Activated CD8-positive, alpha-beta T cell treated with anti-CD3 and anti-CD28 coated beads, Interleukin-2, amount 10 ng/mL, durations not matched to agents 7 days and 5 days (primary cell): ENCODE measurements at regions not wholly inside any gene's neighbourhood (a gene's known extent, or its start where the extent isn't known, plus 50 kb on each side); places are given as distances from the start of the nearest gene placed in this dataset.

Source experiments
- ATAC-seq: fragments of 150-1000 bp; cut with Tn5 transposase; one replicate; pipeline ENCODE4 v1.10.0; 2021; ENCODE audit warnings: moderate library complexity
- CTCF ChIA-PET: fragments of 350-600 bp; sonication (Branson Sonifier 250); formaldehyde crosslinking; loops from one replicate; lab custom pipeline; 2021; ENCODE audit warnings: antibody characterized with exemption; lab: Charles Lee
- POLR2A ChIA-PET: fragments of 350-600 bp; sonication (Branson Sonifier 250); formaldehyde crosslinking; loops from one replicate; lab custom pipeline; 2021; ENCODE audit warnings: antibody characterized with exemption; lab: Charles Lee
- DNase-seq: peaks from one replicate; pipeline ENCODE4 v3.0.0-alpha.2; 2020
- H3K27ac Mint-ChIP-seq: one replicate; pipeline ENCODE4 v1.8.0; 2021; ENCODE audit warnings: mild to moderate bottlenecking, mixed read lengths
- H3K27me3 Mint-ChIP-seq: one replicate; pipeline ENCODE4 v1.8.0; 2021; ENCODE audit warnings: low read depth, mixed read lengths
- H3K36me3 Mint-ChIP-seq: one replicate; pipeline ENCODE4 v1.8.0; 2021; ENCODE audit warnings: low read depth, mixed read lengths
- H3K4me1 Mint-ChIP-seq: one replicate; pipeline ENCODE4 v1.8.0; 2021; ENCODE audit warnings: low read depth, mixed read lengths
- H3K4me3 Mint-ChIP-seq: one replicate; pipeline ENCODE4 v1.8.0; 2021; ENCODE audit warnings: mild to moderate bottlenecking, mixed read lengths
- H3K9me3 Mint-ChIP-seq: one replicate; pipeline ENCODE4 v1.8.0; 2022; ENCODE audit warnings: mixed read lengths; ENCODE audit not compliant: insufficient read depth

- no peak overlapping the region for H3K4me3 Mint-ChIP-seq
- ATAC-seq (no peak), DNase-seq (no peak)
- no peaks in the 10 kb centered on the region for H3K27me3 Mint-ChIP-seq
- H3K4me1 Mint-ChIP-seq = no peaks in the 10 kb centered on the region
- ChIA-PET POLR2A (no interaction called here), CTCF (no interaction called here)
- H3K9me3 Mint-ChIP-seq = peaks cover 17% of the 10 kb centered on the region
- H3K36me3 Mint-ChIP-seq = no peaks in the 10 kb centered on the region
- H3K27ac Mint-ChIP-seq = no peak overlapping the region
These were observed 1478.2 kb upstream of the MIR17HG start for GRCh38 chr13:89869312-89869711.

- no peaks in the 10 kb centered on the region for H3K36me3 Mint-ChIP-seq
- ATAC-seq (no peak), DNase-seq (no peak)
- no peaks in the 10 kb centered on the region for H3K27me3 Mint-ChIP-seq
- CTCF ChIA-PET = no interaction called here
- peaks cover 4% of the 10 kb centered on the region for H3K9me3 Mint-ChIP-seq
- H3K4me1 Mint-ChIP-seq = no peaks in the 10 kb centered on the region
- H3K4me3 Mint-ChIP-seq = no peak overlapping the region
- POLR2A ChIA-PET = no interaction called here
- no peak overlapping the region for H3K27ac Mint-ChIP-seq
These were observed 1468.6 kb upstream of the MIR17HG start for GRCh38 chr13:89878904-89879303.

- ChIA-PET POLR2A (no interaction called here), CTCF (no interaction called here)
- no peaks in the 10 kb centered on the region for H3K4me1 Mint-ChIP-seq
- ATAC-seq = no peak
- no peak for DNase-seq
- H3K4me3 Mint-ChIP-seq = no peak overlapping the region
- H3K27ac Mint-ChIP-seq = no peak overlapping the region
- H3K36me3 Mint-ChIP-seq = no peaks in the 10 kb centered on the region
- H3K9me3 Mint-ChIP-seq = peaks cover 8% of the 10 kb centered on the region
- H3K27me3 Mint-ChIP-seq = no peaks in the 10 kb centered on the region
These were observed 1467.3 kb upstream of the MIR17HG start for GRCh38 chr13:89880201-89880600.

GRCh38 chr13:89883893-89884448 is 1463.5 kb upstream of the MIR17HG start:
- H3K4me1 Mint-ChIP-seq = no peaks in the 10 kb centered on the region
- no peaks in the 10 kb centered on the region for H3K27me3 Mint-ChIP-seq
- POLR2A ChIA-PET = no interaction called here
- DNase-seq = no peak
- CTCF ChIA-PET = no interaction called here
- H3K36me3 Mint-ChIP-seq = no peaks in the 10 kb centered on the region
- ATAC-seq = no peak
- peaks cover 4% of the 10 kb centered on the region for H3K9me3 Mint-ChIP-seq
- H3K27ac Mint-ChIP-seq = no peak overlapping the region
- H3K4me3 Mint-ChIP-seq = no peak overlapping the region

- peaks cover 11% of the 10 kb centered on the region for H3K9me3 Mint-ChIP-seq
- CTCF ChIA-PET = no interaction called here
- H3K27ac Mint-ChIP-seq = no peak overlapping the region
- ATAC-seq (no peak), DNase-seq (no peak)
- H3K36me3 Mint-ChIP-seq = no peaks in the 10 kb centered on the region
- H3K4me3 Mint-ChIP-seq = no peak overlapping the region
- POLR2A ChIA-PET = no interaction called here
- no peaks in the 10 kb centered on the region for H3K27me3 Mint-ChIP-seq
- H3K4me1 Mint-ChIP-seq = no peaks in the 10 kb centered on the region
These were observed 1456.7 kb upstream of the MIR17HG start for GRCh38 chr13:89890806-89891205.

GRCh38 chr13:89891416-89891815 is 1456.1 kb upstream of the MIR17HG start:
- Mint-ChIP-seq H3K9me3 (peaks cover 11% of the 10 kb centered on the region), H3K4me1 (no peaks in the 10 kb centered on the region), H3K36me3 (no peaks in the 10 kb centered on the region), H3K27ac (no peak overlapping the region), H3K4me3 (no peak overlapping the region), H3K27me3 (no peaks in the 10 kb centered on the region)
- CTCF ChIA-PET = no interaction called here
- POLR2A ChIA-PET = no interaction called here
- ATAC-seq = no peak
- no peak for DNase-seq

- Mint-ChIP-seq H3K36me3 (peaks cover 1% of the 10 kb centered on the region), H3K4me1 (no peaks in the 10 kb centered on the region), H3K9me3 (peaks cover 16% of the 10 kb centered on the region), H3K27ac (no peak overlapping the region), H3K27me3 (no peaks in the 10 kb centered on the region), H3K4me3 (no peak overlapping the region)
- DNase-seq (no peak), ATAC-seq (no peak)
- CTCF ChIA-PET = no interaction called here
- POLR2A ChIA-PET = no interaction called here
These were observed 1449.8 kb upstream of the MIR17HG start for GRCh38 chr13:89897681-89898080.

GRCh38 chr13:89899302-89900103 is 1448.0 kb upstream of the MIR17HG start:
- no peak overlapping the region for H3K27ac Mint-ChIP-seq
- ATAC-seq (no peak), DNase-seq (no peak)
- ChIA-PET CTCF (no interaction called here), POLR2A (no interaction called here)
- peaks cover 10% of the 10 kb centered on the region for H3K9me3 Mint-ChIP-seq
- H3K4me1 Mint-ChIP-seq = no peaks in the 10 kb centered on the region
- H3K27me3 Mint-ChIP-seq = no peaks in the 10 kb centered on the region
- H3K4me3 Mint-ChIP-seq = no peak overlapping the region
- peaks cover 1% of the 10 kb centered on the region for H3K36me3 Mint-ChIP-seq

GRCh38 chr13:89900104-89900765 is 1447.3 kb upstream of the MIR17HG start:
- no peak overlapping the region for H3K4me3 Mint-ChIP-seq

GRCh38 chr13:89902223-89902622 is 1445.3 kb upstream of the MIR17HG start:
- H3K27ac Mint-ChIP-seq = no peak overlapping the region
- H3K4me3 Mint-ChIP-seq = no peak overlapping the region
- ATAC-seq = no peak

More at GRCh38 chr13:89900104-89900765, 1447.3 kb upstream of the MIR17HG start:
- Mint-ChIP-seq H3K9me3 (peaks cover 10% of the 10 kb centered on the region), H3K4me1 (no peaks in the 10 kb centered on the region), H3K27me3 (no peaks in the 10 kb centered on the region), H3K36me3 (peaks cover 1% of the 10 kb centered on the region), H3K27ac (no peak overlapping the region)
- POLR2A ChIA-PET = no interaction called here
- no peak for DNase-seq
- ATAC-seq = no peak
- CTCF ChIA-PET = no interaction called here

GRCh38 chr13:89903115-89903514 is 1444.4 kb upstream of the MIR17HG start:
- no peak for ATAC-seq
- peaks cover 1% of the 10 kb centered on the region for H3K36me3 Mint-ChIP-seq
- H3K4me1 Mint-ChIP-seq = no peaks in the 10 kb centered on the region
- H3K9me3 Mint-ChIP-seq = peaks cover 5% of the 10 kb centered on the region
- POLR2A ChIA-PET = no interaction called here
- no peaks in the 10 kb centered on the region for H3K27me3 Mint-ChIP-seq
- H3K4me3 Mint-ChIP-seq = no peak overlapping the region
- no peak overlapping the region for H3K27ac Mint-ChIP-seq
- no peak for DNase-seq
- CTCF ChIA-PET = no interaction called here

More at GRCh38 chr13:89902223-89902622, 1445.3 kb upstream of the MIR17HG start:
- Mint-ChIP-seq H3K9me3 (peaks cover 10% of the 10 kb centered on the region), H3K27me3 (no peaks in the 10 kb centered on the region), H3K36me3 (peaks cover 1% of the 10 kb centered on the region), H3K4me1 (no peaks in the 10 kb centered on the region)
- no peak for DNase-seq
- CTCF ChIA-PET = no interaction called here
- POLR2A ChIA-PET = no interaction called here

GRCh38 chr13:89910166-89910565 is 1437.3 kb upstream of the MIR17HG start:
- DNase-seq = no peak
- no peaks in the 10 kb centered on the region for H3K4me1 Mint-ChIP-seq
- no peaks in the 10 kb centered on the region for H3K36me3 Mint-ChIP-seq
- H3K27ac Mint-ChIP-seq = no peak overlapping the region
- CTCF ChIA-PET = no interaction called here
- no peak overlapping the region for H3K4me3 Mint-ChIP-seq
- POLR2A ChIA-PET = no interaction called here
- peaks cover 6% of the 10 kb centered on the region for H3K9me3 Mint-ChIP-seq
- no peak for ATAC-seq
- H3K27me3 Mint-ChIP-seq = no peaks in the 10 kb centered on the region
